GM18507 (cell line): ENCODE measurements at regions not wholly inside any gene's neighbourhood (a gene's known extent, or its start where the extent isn't known, plus 50 kb on each side); places are given as distances from the start of the nearest gene placed in this dataset.

ENCODE experiments used
- DNase-seq: peaks from one replicate; pipeline ENCODE4 v3.0.0; 2011; ENCODE audit warnings: low read depth; ENCODE audit not compliant: insufficient read length; ENCODE audit errors: extremely low spot score
- FAIRE-seq: peaks from 2 replicates; lab custom pipeline; 2011; peaks lifted over from hg19 to GRCh38; lab: Jason Lieb, UNC

DNA sequence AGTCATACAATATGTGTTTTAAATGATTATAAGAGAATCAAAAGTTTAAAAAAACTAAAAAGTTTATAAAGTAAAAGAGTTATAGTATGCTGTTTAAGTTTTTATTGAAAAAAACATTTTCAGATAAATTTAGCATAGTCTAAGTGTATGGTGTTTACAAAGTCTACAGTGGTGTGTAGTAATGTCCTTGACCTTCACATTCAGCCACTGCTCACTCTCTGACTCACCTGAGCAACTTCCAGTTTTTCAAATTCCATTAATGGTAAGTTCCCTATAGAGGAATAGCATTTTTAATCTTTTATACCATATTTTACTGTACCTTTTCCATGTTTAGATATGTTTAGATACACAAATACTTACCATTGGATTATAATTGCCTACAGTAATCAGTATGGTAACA, 842.4 kb upstream of the KLHL1 start:
- FAIRE-seq: no peak

DNA sequence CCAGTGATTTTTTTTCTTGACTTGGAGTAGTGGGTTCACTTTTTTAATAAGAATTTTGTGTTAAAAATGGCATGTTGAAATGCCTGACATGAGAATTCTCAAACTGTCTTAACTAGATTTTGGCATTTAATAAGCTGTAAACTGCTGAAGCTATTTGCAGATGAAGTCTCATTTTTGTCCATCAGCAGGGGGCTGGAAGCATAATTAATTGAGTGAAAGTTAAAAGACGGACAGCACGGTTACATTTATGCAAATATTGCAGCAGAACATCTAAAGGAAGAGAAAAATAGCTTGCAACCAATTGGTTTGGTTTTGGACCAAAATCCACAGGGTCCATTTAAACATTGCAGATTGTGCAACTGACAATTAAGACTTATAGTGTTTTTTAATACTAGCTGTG, 837.3 kb upstream of the KLHL1 start:
- DNase-seq (no peak), FAIRE-seq (no peak)

More for the DNA sequence above, 842.4 kb upstream of the KLHL1 start:
- DNase-seq: no peak

DNA sequence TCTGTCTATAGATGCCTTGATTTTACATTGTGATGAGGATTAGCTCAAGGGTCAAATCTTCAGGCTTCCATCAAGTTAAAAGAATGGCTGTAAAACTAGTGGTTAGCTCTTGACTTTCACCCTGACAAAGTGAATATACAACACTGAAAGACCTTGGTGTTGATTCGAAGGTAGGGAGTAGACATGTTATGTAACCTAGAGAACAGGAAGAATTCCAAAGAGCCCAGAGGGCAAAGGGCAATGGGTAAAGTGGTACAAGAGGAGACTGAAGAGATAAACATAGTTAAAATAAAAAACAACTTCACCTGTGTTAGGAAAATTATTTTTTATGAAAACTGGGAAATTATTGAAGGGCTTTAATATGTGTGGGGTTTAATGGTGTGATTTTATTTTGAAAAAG, 833.2 kb upstream of the KLHL1 start:
- FAIRE-seq: no peak
- DNase-seq: no peak

DNA sequence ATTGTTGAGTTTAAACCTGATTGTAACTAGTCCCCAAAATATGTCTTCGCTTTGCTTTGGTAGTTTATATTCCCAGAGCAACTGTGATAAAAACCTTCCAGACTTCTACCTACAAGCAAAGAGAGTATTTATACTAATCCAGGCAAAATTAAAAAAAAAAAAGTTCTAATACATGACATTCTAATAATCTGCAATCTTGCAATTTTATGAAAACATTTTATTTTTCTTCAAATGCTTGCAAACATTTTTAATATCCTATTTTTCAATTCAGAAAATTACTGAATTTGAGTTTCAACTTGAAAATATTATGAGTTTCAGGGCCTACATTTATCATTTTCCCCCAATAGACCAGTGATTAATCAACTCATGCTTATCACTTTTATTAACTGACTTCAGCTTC, 830.2 kb upstream of the KLHL1 start:
- FAIRE-seq: no peak
- no peak for DNase-seq

DNA sequence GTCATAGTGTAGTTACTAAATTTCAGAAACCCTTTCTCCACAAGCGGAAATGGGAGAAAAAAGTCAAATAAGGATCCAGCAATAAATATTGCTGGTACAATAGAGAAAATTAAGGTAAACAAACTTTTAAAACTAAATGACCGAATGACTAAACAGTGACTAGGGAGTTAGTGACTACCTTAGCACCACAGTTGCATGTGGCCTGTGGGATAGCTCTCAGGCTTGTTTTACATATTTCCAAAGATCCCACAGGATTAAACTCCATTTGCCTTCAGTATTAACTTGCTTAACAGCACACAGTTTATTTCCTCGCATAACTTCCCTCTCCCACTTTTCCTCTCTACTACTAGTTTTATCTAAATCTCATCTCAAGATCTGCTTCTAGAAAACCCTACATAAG, 824.3 kb upstream of the KLHL1 start:
- DNase-seq: no peak

DNA sequence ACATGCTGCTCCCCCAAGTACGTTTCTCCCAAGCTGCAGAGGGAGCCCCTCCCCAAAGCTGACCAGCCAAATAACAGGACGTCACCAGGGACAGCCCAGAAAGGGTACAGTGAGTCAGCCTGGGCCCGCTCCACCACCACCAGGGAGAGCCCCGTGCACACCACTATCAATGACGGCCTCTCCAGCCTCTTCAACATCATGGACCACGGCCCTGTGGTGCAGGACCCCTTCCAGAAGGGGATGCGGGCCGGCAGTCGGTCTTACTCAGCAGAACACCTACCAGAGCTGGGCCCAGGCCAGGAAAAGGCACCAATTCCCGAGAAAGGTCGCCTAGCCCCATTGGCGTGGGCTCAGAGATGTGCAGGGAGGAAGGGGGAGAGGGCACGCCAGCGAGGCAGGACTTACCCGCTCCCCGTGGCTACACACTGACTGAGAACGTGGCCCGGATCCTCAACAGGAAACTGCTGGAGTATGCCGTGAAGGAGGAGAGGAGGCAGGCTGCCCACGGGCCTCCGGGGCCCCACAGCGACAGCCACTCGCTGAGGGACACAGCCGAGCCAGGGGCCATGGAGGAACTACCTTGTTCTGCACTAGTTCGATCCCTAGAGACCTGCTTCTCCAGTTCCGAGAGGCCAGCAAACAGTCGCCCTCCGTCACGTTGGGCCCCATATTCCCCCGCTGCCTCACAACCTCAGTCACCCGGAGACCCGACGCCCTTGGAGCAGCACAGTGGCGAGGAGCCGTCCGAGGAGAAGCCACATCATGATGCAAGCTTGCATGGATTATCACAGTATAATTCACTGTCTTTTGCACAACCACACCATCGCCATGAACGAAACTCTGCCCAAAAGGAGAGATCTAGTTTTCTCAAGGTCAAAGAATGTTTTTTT, 815.9 kb upstream of the KLHL1 start:
- no peak for DNase-seq
- FAIRE-seq: no peak

More for the DNA sequence above, 824.3 kb upstream of the KLHL1 start:
- FAIRE-seq: no peak

DNA sequence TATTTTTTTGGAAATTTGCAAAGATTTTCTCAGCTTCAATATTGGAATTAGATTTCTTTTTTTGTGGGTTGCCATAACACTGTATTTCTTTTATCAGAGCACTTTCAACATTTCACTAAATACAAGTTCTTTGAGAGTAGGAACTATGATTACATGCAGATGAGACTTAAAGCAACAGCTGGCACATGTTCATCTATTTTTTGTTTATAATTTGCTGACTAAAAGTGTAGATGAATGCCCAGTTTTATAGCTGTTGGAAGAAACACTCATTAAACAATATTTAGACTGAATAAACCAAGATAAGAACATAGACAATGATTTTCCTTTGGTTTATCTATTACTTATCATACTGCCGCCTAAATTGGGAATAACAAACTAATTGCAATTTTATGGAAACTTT, 803.0 kb upstream of the KLHL1 start:
- DNase-seq (no peak), FAIRE-seq (no peak)

DNA sequence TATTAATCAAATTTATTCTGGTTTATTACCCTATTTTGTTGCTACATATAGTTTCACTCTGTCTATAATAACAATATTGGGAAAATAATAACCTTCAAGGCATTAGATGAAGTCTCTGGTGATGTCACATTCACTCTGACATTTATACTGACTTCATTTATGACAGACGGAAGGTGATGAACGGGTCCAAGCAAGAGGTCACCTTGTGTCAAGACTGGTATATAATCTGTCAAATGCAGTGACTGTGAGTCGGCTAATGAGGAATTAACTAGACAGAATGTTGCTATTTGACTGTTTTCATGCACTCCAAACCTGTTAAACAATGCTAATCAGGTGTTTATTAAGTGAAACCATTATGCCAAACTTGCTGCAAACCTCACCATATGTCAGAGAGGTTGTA, 800.5 kb upstream of the KLHL1 start:
- DNase-seq (no peak), FAIRE-seq (no peak)

DNA sequence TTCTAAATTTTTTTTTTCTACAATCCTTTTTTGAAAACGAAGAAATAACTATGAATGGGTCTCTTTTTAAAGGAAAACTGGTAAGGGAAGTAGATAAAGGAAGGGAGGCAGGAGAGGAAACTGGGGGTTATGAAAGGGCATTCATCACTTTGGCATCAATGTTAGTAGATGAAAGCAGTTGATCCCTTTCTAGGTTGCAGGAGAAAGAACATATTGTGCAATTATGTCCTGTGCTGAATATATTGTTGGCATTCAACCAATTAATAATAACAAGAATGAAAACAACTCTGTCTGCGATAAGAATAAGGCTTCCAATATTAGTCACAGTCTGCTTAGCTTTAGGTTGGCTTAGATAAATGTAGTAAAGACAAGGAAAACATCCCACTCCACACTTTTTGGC, 796.8 kb upstream of the KLHL1 start:
- DNase-seq: no peak
- FAIRE-seq: no peak

DNA sequence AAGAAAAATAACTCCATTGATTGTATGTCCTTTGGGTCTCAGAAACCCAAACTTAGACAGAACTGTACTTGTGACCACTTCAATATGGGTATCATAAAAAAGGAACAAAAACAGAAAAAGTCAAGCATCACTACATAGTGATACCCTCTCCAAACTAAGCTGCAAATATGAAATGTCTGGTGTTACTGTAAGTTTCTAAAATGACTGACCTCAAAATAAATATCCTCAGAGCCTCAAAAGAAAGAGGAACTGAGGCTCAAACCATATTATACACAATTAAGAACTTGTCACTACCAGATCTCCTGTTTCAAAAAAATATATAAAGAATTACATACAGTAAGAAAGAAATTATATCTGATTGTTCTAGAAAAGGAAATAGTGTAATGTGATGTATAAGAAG, 787.9 kb upstream of the KLHL1 start:
- FAIRE-seq: no peak
- no peak for DNase-seq

DNA sequence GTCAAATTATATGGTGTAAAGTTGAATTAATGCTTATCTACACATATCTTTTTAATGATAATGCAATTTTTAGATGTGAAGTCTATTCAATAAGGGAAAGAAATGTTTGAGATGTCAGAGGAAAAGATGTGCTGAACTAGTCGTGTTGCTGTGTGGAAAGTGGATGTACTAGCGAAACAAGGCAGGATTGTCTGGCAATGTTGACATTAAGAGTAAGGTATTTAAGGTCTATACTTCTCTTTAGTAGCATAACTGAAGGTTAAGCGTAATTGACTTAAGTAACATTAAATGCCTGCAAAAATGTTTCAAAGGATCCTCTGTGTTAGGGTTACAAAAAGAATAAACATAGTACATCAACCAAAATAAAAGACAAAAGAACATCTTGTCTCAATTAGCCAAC, 787.3 kb upstream of the KLHL1 start:
- no peak for FAIRE-seq
- DNase-seq: no peak

DNA sequence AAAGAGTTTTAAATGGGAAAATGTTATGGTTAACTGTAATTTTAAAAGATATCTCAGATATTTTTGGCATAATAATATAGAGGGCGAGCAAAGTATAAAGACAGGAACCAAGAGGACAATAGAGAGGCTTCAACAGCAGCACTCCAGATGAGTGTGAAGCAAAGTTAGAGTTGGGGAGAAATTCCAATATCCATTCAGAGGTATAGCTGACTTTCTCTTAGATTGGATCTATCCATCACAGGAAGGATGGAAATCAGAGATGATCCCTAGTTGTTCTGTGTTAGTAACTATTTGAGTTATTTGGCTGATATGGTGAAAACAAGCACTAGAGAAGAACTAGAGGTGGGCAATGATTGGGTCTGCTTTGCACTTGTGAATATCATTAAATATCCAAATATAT, 786.0 kb upstream of the KLHL1 start:
- DNase-seq (no peak), FAIRE-seq (no peak)

DNA sequence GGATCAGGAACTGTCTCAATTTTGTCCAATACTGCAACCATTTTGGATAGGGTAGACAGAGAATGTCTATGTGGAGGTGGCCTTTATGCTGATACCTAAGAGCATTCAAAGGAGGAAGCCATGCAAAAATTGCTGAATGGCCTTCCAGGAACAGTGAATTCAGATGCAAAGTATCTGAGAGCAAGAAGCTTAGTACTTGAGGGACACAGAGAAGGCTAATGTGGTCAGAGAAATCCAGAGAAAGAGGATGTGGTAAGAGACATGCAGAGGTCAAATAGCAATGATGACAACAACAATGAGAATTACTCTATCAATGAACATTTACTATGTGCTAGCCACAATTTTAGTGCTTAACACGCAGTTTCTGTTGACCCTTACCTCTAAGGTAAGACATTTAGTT, 785.6 kb upstream of the KLHL1 start:
- FAIRE-seq (no peak), DNase-seq (no peak)

DNA sequence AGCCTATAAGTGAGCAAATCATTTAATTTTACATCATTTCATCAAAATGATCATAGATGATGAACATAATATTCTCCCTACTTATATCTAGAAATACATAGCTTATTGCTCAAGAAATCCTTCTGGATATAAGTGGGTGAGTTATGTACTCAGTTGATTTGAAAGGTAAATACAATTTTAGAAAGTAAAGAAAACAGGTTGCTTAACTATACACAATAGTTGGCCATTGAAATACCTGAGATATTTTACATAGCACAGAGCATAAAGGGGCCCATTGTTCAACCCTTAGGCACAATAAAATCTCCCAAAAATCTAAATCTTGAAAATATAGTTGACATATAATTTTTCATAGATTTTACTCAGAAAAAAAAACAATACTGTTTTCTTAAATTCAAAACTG, 782.0 kb upstream of the KLHL1 start:
- FAIRE-seq: no peak
- DNase-seq: no peak

DNA sequence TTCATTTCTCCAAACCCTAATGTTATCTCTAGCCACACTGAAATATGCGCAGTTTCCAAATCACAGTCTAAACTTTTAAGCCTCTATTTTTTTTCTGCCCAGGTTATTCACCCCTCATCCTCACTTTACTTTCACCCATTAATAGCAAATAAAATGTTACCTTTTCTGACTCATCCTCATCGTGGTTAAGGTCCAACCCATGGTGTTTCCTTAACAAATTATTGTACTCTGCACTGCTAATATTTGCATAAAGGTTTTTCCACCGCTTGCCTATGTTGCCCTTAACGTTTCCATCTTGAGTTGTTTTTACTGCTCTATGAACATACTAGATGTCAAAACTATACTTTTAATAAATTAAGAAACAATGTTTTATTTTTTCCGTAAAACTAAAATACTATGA, 780.9 kb upstream of the KLHL1 start:
- no peak for FAIRE-seq
- DNase-seq: no peak

DNA sequence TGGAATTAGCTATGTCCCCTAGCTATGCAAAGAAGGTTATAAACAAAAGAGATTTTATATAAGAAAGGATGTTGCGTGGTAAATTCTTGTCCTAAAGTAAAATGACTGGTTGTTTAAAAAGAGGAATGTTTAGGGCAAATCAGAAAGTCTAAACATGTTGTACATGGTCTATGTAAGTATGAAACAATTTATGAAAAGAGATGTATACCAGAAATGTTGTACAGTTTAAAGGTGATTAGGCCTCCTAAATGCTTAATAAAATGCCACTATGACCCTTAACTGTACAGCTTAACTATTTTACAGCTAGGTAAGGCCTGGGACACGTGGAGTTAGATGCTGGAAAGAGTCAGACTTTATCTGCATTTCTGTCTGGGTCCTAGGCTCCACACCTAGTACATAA, 775.9 kb upstream of the KLHL1 start:
- FAIRE-seq (no peak), DNase-seq (no peak)

DNA sequence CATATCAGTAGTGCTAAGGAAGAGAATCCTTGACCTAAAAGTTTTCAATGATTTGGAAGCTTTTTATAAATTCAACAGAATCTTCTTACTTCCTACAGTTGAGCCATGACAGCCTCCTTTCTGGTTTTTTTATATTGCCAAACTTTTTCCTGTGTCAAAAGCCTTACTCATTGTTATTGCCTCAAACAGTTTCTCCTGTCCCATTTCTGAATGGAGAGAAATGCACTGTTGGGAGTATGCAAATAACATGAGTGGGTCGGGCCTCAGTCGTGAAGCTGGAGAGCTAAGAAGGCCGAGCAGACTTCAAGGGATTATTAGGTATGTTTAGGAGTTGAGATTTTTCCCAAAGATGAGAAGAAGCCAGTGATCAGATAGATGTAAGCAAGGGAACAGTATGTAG, 766.4 kb upstream of the KLHL1 start:
- DNase-seq (no peak), FAIRE-seq (no peak)

DNA sequence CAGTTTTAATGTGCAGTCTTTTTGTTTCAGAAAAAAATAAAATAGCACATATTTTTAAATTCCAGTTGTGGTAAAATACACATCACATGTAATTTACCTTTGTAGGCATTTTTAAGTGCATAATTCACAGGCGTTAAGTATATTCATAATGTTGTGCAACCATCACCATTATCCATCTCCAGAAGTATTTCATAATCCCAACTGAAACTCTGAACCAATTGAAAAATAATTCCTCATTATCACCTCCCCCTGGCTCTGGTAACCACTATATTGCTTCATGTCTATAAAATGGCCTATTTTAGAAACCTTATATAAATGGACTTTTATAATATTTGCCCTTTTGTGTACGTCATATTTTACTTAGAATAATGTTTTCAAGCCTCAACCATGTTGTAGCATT, 756.5 kb upstream of the KLHL1 start:
- no peak for FAIRE-seq
- no peak for DNase-seq

DNA sequence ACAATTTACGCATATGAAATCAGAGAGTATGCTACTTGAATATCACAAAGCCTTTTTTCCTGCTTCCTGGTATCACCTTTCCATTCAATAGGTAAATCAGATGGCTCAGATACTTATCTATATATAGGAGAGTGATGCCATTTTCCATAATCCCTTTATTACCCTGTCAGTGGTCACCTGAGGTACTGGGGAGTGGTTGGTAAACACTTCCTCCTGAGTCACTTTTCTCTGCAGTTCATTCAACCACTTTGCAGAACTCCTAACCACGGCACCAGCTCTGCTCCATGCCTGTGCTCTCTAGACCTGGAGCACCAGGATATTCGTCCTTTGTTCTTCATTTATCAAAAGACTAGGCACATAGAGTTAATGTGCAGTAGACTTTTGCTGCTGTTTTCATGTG, 748.5 kb upstream of the KLHL1 start:
- DNase-seq: no peak
- no peak for FAIRE-seq

DNA sequence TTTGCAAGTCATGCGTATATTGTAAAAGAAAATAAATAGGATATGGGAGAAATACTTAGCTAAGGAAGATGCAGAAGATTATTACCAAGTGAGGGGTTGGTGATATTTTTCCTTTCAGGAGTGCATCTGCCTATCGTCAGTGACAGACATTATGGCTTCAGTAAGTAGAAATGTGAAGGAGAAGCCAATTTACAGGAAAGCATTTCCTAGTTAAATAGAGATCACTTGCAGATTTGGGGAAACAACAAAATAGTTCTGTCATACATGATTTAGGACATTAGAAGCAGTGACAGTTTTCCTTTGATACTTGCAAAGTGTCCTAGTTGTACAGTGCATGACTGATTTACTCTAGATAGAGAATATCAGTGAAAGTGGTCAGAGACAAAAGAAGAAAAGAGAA, 747.8 kb upstream of the KLHL1 start:
- FAIRE-seq: no peak

DNA sequence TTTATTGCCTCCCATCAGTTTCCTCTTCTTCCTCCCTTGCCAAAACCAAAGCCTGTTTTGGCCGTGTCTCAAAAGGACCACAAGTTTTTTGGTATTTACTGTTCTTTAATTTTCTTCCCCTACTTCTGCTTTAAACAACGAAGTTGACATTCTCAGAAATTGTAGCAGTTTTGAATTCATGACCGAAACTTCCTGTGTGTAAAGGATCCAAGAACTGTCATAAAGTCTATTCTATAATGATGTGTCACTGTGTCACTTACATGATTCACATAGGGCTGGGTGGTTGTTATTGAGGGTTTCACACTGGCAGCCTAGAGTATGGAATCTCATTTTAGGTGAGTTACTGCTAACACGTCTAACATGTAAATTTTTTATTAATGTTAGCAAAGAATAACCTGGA, 741.0 kb upstream of the KLHL1 start:
- FAIRE-seq: no peak
- no peak for DNase-seq

More for the DNA sequence above, 747.8 kb upstream of the KLHL1 start:
- no peak for DNase-seq
